ENCODE measurements at regions not wholly inside any gene's neighbourhood (a gene's known extent, or its start where the extent isn't known, plus 50 kb on each side); places are given as distances from the start of the nearest gene placed in this dataset.
"Not testable (repeated sequence)": the region's sequence is repeated elsewhere in the genome, so short reads cannot be mapped to it uniquely, and the experiment has no call there.

GRCh38 chr7:85289279-85289678 is 102.4 kb upstream of the SEMA3D start:
- DNase-seq: no peak

- DNase-seq: no peak
Observed at GRCh38 chr7:85287106-85287825, 100.4 kb upstream of the SEMA3D start.

GRCh38 chr7:85286446-85286845 is 99.6 kb upstream of the SEMA3D start:
- DNase-seq: no peak

- DNase-seq: no peak
Observed at GRCh38 chr7:85285527-85285926, 98.7 kb upstream of the SEMA3D start.

- DNase-seq: no peak
Observed at GRCh38 chr7:85275204-85275603, 88.3 kb upstream of the SEMA3D start.

- DNase-seq: no peak
Observed at GRCh38 chr7:85274454-85274853, 87.6 kb upstream of the SEMA3D start.

GRCh38 chr7:85262891-85263290 is 76.0 kb upstream of the SEMA3D start:
- DNase-seq: no peak

GRCh38 chr7:85261336-85261735 is 74.5 kb upstream of the SEMA3D start:
- no peak for DNase-seq

- not testable (repeated sequence) for DNase-seq
Observed at GRCh38 chr7:85249787-85250186, 62.9 kb upstream of the SEMA3D start.

GRCh38 chr7:85239109-85239508 is 52.3 kb upstream of the SEMA3D start:
- no peak for DNase-seq

- DNase-seq: no peak
Observed at GRCh38 chr7:85237721-85238120, 50.9 kb upstream of the SEMA3D start.
